ENCODE measurements at regions not wholly inside any gene's neighbourhood (a gene's known extent, or its start where the extent isn't known, plus 50 kb on each side); places are given as distances from the start of the nearest gene placed in this dataset.

GRCh38 chr18:47601581-47602272, 328.7 kb downstream of the SMAD2 start:
- Histone ChIP-seq H3K4me1 (no peaks in the 10 kb centered on the region), H3K4me3 (ENCODE audit: low read depth, low read length) (no peak overlapping the region), H3K27me3 (no peaks in the 10 kb centered on the region), H3K36me3 (no peaks in the 10 kb centered on the region), H3K9me3 (no peaks in the 10 kb centered on the region)
- TF ChIP-seq CTCF (IDR thresholded peaks at IDR 0.05; ENCODE audit: low read depth, low read length) = no peak
- no peak for DNase-seq

GRCh38 chr18:47595831-47596501, 334.5 kb downstream of the SMAD2 start:
- Histone ChIP-seq H3K4me1 (no peaks in the 10 kb centered on the region), H3K9me3 (no peaks in the 10 kb centered on the region), H3K27me3 (peaks cover 15% of the 10 kb centered on the region), H3K36me3 (no peaks in the 10 kb centered on the region), H3K4me3 (ENCODE audit: low read depth, low read length) (no peak overlapping the region)
- TF ChIP-seq CTCF (IDR thresholded peaks at IDR 0.05; ENCODE audit: low read depth, low read length) = peak; percentile 53
- DNase-seq = peak; percentile 32

GRCh38 chr18:47594621-47595086, 335.8 kb downstream of the SMAD2 start:
- no peaks in the 10 kb centered on the region for H3K9me3 ChIP-seq
- TF ChIP-seq CTCF (IDR thresholded peaks at IDR 0.05; ENCODE audit: low read depth, low read length) = no peak

GRCh38 chr18:47593744-47594472, 336.6 kb downstream of the SMAD2 start:
- no peak for TF ChIP-seq CTCF (IDR thresholded peaks at IDR 0.05; ENCODE audit: low read depth, low read length)
- H3K27me3 ChIP-seq = peaks cover 15% of the 10 kb centered on the region
- no peaks in the 10 kb centered on the region for H3K4me1 ChIP-seq
- no peak overlapping the region for H3K4me3 ChIP-seq (ENCODE audit: low read depth, low read length)
- no peaks in the 10 kb centered on the region for H3K36me3 ChIP-seq
- no peak for DNase-seq
- H3K9me3 ChIP-seq = no peaks in the 10 kb centered on the region

More at GRCh38 chr18:47594621-47595086, 335.8 kb downstream of the SMAD2 start:
- Histone ChIP-seq H3K27me3 (peaks cover 15% of the 10 kb centered on the region), H3K4me3 (ENCODE audit: low read depth, low read length) (no peak overlapping the region), H3K4me1 (no peaks in the 10 kb centered on the region), H3K36me3 (no peaks in the 10 kb centered on the region)
- no peak for DNase-seq

- Histone ChIP-seq H3K36me3 (no peaks in the 10 kb centered on the region), H3K27me3 (peaks cover 15% of the 10 kb centered on the region), H3K9me3 (no peaks in the 10 kb centered on the region), H3K4me1 (no peaks in the 10 kb centered on the region), H3K4me3 (ENCODE audit: low read depth, low read length) (no peak overlapping the region)
- TF ChIP-seq CTCF (IDR thresholded peaks at IDR 0.05; ENCODE audit: low read depth, low read length) = no peak
- no peak for DNase-seq
Observed at GRCh38 chr18:47591429-47591828, 339.0 kb downstream of the SMAD2 start.
